HepG2 (cell line): ENCODE measurements at regions not wholly inside any gene's neighbourhood (a gene's known extent, or its start where the extent isn't known, plus 50 kb on each side); places are given as distances from the start of the nearest gene placed in this dataset.
A peak's percentile ranks its signal among the peaks of the same experiment; 100 is the strongest.

ENCODE experiments used
- ARID2 ChIP-seq: sonication (generic); formaldehyde crosslinking; IDR thresholded peaks from 2 replicates; pipeline ENCODE4 v1.8.1; 2022; ENCODE audit warnings: mild to moderate bottlenecking, missing genetic modification reagents, borderline replicate concordance
- FOXK2 ChIP-seq: fragments of 450-650 bp; IDR thresholded peaks from 2 replicates; pipeline ENCODE4 v1.6.1; 2016
- HNRNPH1 ChIP-seq: fragments of 200-400 bp; formaldehyde crosslinking; optimal IDR thresholded peaks from 2 replicates; pipeline ENCODE3; 2017; ENCODE audit warnings: mild to moderate bottlenecking, low read depth, low read length
- POLR2A ChIP-seq, 2 experiments: IDR thresholded peaks; 2 replicates each; pipeline ENCODE4 v1.6.1; 2011; ENCODE audit warnings: low read depth in 2 of 2, low read length in 2 of 2, mild to moderate bottlenecking in 1 of 2, moderate library complexity in 1 of 2; ENCODE audit not compliant: insufficient read depth in 1 of 2
- SAP130 ChIP-seq: IDR thresholded peaks from 2 replicates; pipeline ENCODE4 v1.6.1; 2016; ENCODE audit warnings: low read depth
- SP2 ChIP-seq: sonication (generic); formaldehyde crosslinking; IDR thresholded peaks from 2 replicates; pipeline ENCODE4 v1.5.1; 2020; ENCODE audit warnings: mild to moderate bottlenecking, missing genetic modification reagents
- ZBTB42 ChIP-seq: sonication (generic); formaldehyde crosslinking; IDR thresholded peaks from 2 replicates; pipeline ENCODE4 v1.5.0; 2020; ENCODE audit warnings: mild to moderate bottlenecking, missing genetic modification reagents
- ZNF121 ChIP-seq: sonication (generic); formaldehyde crosslinking; IDR thresholded peaks from 2 replicates; pipeline ENCODE4 v1.5.0; 2020; ENCODE audit warnings: mild to moderate bottlenecking, missing genetic modification reagents
- ZNF225 ChIP-seq: sonication (generic); formaldehyde crosslinking; IDR thresholded peaks from 2 replicates; pipeline ENCODE4 v1.4.0; 2020; ENCODE audit warnings: mild to moderate bottlenecking, missing genetic modification reagents
- ZNF674 ChIP-seq: sonication (generic); formaldehyde crosslinking; IDR thresholded peaks from 2 replicates; pipeline ENCODE4 v1.5.0; 2020; ENCODE audit warnings: low read depth, mild to moderate bottlenecking, missing genetic modification reagents
- ZNF75D ChIP-seq: sonication (generic); formaldehyde crosslinking; IDR thresholded peaks from 2 replicates; pipeline ENCODE4 v1.8.1; 2023; ENCODE audit warnings: missing genetic modification reagents, mild to moderate bottlenecking, borderline replicate concordance
- TF ChIP-seq, protein P1 (sequence below): sonication (generic); formaldehyde crosslinking; IDR thresholded peaks from 2 replicates; pipeline ENCODE4 v1.4.0; 2020; ENCODE audit warnings: mild to moderate bottlenecking, low read depth, missing genetic modification reagents
- TF ChIP-seq, protein P2 (sequence below), 2 experiments: IDR thresholded peaks; 2 replicates each; pipeline ENCODE4 v1.6.1; 2011 to 2012; ENCODE audit warnings: low read length in 2 of 2, borderline replicate concordance in 1 of 2, low read depth in 1 of 2, mild to moderate bottlenecking in 1 of 2, moderate library complexity in 1 of 2
- TF ChIP-seq, protein P3 (sequence below): sonication (generic); formaldehyde crosslinking; IDR thresholded peaks from 2 replicates; pipeline ENCODE4 v1.5.0; 2020; ENCODE audit warnings: missing genetic modification reagents, mild to moderate bottlenecking, borderline replicate concordance
- TF ChIP-seq, protein P4 (sequence below): IDR thresholded peaks from 2 replicates; pipeline ENCODE4 v1.6.1; 2016; ENCODE audit warnings: control low read depth
- TF ChIP-seq, protein P5 (sequence below): sonication (generic); formaldehyde crosslinking; IDR thresholded peaks from 2 replicates; pipeline ENCODE4 v1.4.0; 2020; ENCODE audit warnings: missing genetic modification reagents
- TF ChIP-seq, protein P6 (sequence below): IDR thresholded peaks from 2 replicates; pipeline ENCODE4 v1.6.1; 2016; ENCODE audit warnings: mild to moderate bottlenecking, missing biosample characterization, missing genetic modification reagents

DNA sequence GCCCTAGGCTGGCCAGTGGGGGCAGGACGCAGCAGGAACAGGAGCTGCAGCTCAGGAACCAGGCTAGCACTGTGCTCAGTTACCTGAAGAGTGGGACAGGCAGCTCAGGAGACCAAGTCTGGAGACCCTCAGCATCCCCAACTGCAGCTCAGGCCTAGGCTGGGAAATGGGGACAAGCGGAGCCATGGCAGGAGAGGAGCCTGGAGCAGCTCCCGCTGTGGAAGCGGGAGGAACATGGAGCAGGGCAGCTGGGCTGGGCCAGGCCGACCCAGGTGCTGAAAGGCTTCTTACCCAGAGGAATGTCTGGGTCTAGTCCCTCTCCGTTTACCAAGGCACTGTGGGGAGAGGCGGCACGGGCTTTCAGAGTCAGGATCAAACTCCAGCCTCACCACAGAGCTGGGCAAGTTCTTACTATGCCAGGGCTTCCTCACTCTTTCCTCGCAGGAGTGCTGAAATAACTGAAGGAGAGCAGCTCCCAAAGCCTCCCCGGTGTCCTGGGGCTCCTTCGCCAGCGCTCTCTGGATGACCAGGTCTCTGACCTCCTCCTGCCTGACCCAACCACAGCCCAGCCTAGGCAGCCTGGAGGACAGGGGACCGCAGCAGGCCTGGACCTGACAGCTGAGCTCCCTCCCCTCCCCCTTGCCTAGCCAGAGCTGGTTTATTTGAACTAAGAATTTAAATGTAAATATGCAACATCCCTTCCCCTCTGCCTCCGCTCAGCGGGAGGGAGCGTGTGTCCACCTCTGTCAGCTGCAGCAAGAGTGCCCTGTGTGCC, 247.8 kb upstream of the SIX2 start (continued):
- TF ChIP-seq, protein P1, sequence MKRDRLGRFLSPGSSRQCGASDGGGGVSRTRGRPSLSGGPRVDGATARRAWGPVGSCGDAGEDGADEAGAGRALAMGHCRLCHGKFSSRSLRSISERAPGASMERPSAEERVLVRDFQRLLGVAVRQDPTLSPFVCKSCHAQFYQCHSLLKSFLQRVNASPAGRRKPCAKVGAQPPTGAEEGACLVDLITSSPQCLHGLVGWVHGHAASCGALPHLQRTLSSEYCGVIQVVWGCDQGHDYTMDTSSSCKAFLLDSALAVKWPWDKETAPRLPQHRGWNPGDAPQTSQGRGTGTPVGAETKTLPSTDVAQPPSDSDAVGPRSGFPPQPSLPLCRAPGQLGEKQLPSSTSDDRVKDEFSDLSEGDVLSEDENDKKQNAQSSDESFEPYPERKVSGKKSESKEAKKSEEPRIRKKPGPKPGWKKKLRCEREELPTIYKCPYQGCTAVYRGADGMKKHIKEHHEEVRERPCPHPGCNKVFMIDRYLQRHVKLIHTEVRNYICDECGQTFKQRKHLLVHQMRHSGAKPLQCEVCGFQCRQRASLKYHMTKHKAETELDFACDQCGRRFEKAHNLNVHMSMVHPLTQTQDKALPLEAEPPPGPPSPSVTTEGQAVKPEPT (CRISPR knock-in tag), result no peak
- TF ChIP-seq ZNF121 (0 out of 2 replicates have a peak, but pooled peaks have one; percentile 9), POLR2A (IDR thresholded peaks at IDR 0.05; ENCODE audit: insufficient read depth in 1 of 2, low read depth in 2 of 2, low read length in 2 of 2) (no peak), HNRNPH1 (no peak), ZBTB42 (CRISPR knock-in tag) (0 out of 2 replicates have a peak, but pooled peaks have one; percentile 45), FOXK2 (0 out of 2 replicates have a peak, but pooled peaks have one; percentile 44), ZNF75D (CRISPR knock-in tag) (no peak), ZNF225 (CRISPR knock-in tag) (peak; percentile 65; the same call in 1 of the 2 replicates), SP2 (CRISPR knock-in tag) (no peak), ZNF674 (CRISPR knock-in tag) (no peak), ARID2 (0 out of 2 replicates have a peak, but pooled peaks have one; percentile 67), SAP130 (CRISPR knock-in tag) (peak; percentile 68)
- TF ChIP-seq, protein P2, sequence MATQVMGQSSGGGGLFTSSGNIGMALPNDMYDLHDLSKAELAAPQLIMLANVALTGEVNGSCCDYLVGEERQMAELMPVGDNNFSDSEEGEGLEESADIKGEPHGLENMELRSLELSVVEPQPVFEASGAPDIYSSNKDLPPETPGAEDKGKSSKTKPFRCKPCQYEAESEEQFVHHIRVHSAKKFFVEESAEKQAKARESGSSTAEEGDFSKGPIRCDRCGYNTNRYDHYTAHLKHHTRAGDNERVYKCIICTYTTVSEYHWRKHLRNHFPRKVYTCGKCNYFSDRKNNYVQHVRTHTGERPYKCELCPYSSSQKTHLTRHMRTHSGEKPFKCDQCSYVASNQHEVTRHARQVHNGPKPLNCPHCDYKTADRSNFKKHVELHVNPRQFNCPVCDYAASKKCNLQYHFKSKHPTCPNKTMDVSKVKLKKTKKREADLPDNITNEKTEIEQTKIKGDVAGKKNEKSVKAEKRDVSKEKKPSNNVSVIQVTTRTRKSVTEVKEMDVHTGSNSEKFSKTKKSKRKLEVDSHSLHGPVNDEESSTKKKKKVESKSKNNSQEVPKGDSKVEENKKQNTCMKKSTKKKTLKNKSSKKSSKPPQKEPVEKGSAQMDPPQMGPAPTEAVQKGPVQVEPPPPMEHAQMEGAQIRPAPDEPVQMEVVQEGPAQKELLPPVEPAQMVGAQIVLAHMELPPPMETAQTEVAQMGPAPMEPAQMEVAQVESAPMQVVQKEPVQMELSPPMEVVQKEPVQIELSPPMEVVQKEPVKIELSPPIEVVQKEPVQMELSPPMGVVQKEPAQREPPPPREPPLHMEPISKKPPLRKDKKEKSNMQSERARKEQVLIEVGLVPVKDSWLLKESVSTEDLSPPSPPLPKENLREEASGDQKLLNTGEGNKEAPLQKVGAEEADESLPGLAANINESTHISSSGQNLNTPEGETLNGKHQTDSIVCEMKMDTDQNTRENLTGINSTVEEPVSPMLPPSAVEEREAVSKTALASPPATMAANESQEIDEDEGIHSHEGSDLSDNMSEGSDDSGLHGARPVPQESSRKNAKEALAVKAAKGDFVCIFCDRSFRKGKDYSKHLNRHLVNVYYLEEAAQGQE (IDR thresholded peaks at IDR 0.05; ENCODE audit: borderline replicate concordance in 1 of 2, low read depth in 1 of 2, low read length in 2 of 2), result no peak
- TF ChIP-seq, protein P3, sequence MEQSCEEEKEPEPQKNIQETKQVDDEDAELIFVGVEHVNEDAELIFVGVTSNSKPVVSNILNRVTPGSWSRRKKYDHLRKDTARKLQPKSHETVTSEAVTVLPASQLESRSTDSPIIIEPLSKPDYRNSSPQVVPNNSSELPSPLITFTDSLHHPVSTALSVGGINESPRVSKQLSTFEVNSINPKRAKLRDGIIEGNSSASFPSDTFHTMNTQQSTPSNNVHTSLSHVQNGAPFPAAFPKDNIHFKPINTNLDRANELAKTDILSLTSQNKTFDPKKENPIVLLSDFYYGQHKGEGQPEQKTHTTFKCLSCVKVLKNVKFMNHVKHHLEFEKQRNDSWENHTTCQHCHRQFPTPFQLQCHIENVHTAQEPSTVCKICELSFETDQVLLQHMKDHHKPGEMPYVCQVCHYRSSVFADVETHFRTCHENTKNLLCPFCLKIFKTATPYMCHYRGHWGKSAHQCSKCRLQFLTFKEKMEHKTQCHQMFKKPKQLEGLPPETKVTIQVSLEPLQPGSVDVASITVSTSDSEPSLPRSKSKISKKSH (CRISPR knock-in tag), result 0 out of 2 replicates have a peak, but pooled peaks have one; percentile 30
- TF ChIP-seq, protein P4, sequence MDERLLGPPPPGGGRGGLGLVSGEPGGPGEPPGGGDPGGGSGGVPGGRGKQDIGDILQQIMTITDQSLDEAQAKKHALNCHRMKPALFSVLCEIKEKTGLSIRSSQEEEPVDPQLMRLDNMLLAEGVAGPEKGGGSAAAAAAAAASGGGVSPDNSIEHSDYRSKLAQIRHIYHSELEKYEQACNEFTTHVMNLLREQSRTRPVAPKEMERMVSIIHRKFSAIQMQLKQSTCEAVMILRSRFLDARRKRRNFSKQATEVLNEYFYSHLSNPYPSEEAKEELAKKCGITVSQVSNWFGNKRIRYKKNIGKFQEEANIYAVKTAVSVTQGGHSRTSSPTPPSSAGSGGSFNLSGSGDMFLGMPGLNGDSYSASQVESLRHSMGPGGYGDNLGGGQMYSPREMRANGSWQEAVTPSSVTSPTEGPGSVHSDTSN, result no peak
- TF ChIP-seq, protein P5, sequence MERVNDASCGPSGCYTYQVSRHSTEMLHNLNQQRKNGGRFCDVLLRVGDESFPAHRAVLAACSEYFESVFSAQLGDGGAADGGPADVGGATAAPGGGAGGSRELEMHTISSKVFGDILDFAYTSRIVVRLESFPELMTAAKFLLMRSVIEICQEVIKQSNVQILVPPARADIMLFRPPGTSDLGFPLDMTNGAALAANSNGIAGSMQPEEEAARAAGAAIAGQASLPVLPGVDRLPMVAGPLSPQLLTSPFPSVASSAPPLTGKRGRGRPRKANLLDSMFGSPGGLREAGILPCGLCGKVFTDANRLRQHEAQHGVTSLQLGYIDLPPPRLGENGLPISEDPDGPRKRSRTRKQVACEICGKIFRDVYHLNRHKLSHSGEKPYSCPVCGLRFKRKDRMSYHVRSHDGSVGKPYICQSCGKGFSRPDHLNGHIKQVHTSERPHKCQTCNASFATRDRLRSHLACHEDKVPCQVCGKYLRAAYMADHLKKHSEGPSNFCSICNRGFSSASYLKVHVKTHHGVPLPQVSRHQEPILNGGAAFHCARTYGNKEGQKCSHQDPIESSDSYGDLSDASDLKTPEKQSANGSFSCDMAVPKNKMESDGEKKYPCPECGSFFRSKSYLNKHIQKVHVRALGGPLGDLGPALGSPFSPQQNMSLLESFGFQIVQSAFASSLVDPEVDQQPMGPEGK (CRISPR knock-in tag), result peak; percentile 62
- TF ChIP-seq, protein P6, sequence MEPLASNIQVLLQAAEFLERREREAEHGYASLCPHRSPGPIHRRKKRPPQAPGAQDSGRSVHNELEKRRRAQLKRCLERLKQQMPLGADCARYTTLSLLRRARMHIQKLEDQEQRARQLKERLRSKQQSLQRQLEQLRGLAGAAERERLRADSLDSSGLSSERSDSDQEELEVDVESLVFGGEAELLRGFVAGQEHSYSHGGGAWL (CRISPR knock-in tag), result no peak
